Natural killer cell (primary cell): ENCODE measurements at regions not wholly inside any gene's neighbourhood (a gene's known extent, or its start where the extent isn't known, plus 50 kb on each side); places are given as distances from the start of the nearest gene placed in this dataset.

Experiments used
- ATAC-seq, 3 donors: fragments of 150-1000 bp in 2 of 3; fragments of 200-7000 bp in 1 of 3; cut with Tn5 transposase; 1 replicate in 1 of 3; 2 replicates in 2 of 3; pipeline ENCODE4 v1.10.0; 2021; ENCODE audit warnings: mild to moderate bottlenecking in 2 of 3, moderate library complexity in 2 of 3
- DNase-seq, 2 donors: peaks; one replicate each; pipeline versions ENCODE4 v3.0.0 to v3.0.0-alpha.2; 2013 to 2021; ENCODE audit warnings: mixed read lengths in 1 of 2
- H3K27ac ChIP-seq: one replicate; pipeline ENCODE4 v1.5.1; 2013; ENCODE audit warnings: mild to moderate bottlenecking, low read length
- H3K27me3 ChIP-seq: one replicate; pipeline ENCODE4 v1.6.1; 2013; ENCODE audit warnings: low read length; ENCODE audit not compliant: control insufficient read depth, insufficient read depth
- H3K36me3 ChIP-seq: one replicate; pipeline ENCODE4 v1.6.1; 2013; ENCODE audit warnings: low read length; ENCODE audit not compliant: control insufficient read depth, insufficient read depth
- H3K4me1 ChIP-seq: one replicate; pipeline ENCODE4 v1.6.1; 2013; ENCODE audit warnings: low read length; ENCODE audit not compliant: control insufficient read depth, insufficient read depth
- H3K4me3 ChIP-seq: one replicate; pipeline ENCODE4 v1.5.1; 2013; ENCODE audit warnings: low read length
- H3K9me3 ChIP-seq: one replicate; pipeline ENCODE4 v1.6.1; 2013; ENCODE audit warnings: low read length; ENCODE audit not compliant: control insufficient read depth, insufficient read depth
- H3K27ac Mint-ChIP-seq, 2 donors: one replicate each; pipeline ENCODE4 v1.8.0; 2022; ENCODE audit warnings: mild to moderate bottlenecking in 2 of 2, mixed read lengths in 2 of 2, moderate library complexity in 1 of 2
- H3K27me3 Mint-ChIP-seq, 2 donors: one replicate each; pipeline ENCODE4 v1.8.0; 2022; ENCODE audit warnings: low read depth in 2 of 2, mixed read lengths in 2 of 2
- H3K36me3 Mint-ChIP-seq: one replicate; pipeline ENCODE4 v1.8.0; 2022; ENCODE audit warnings: mixed read lengths
- H3K4me1 Mint-ChIP-seq, 2 donors: one replicate each; pipeline ENCODE4 v1.8.0; 2022; ENCODE audit warnings: mixed read lengths in 2 of 2
- H3K4me3 Mint-ChIP-seq: one replicate; pipeline ENCODE4 v1.8.0; 2022; ENCODE audit warnings: mild to moderate bottlenecking, moderate library complexity, mixed read lengths
- H3K9me3 Mint-ChIP-seq, 2 donors: one replicate each; pipeline ENCODE4 v1.8.0; 2022; ENCODE audit warnings: mixed read lengths in 2 of 2
- WGBS: methylation state at CpG from one replicate; pipeline ENCODE4 v1.1.7; 2013; ENCODE audit warnings: missing lambda C conversion rate; ENCODE audit not compliant: insufficient coverage; 5-methylcytosine and 5-hydroxymethylcytosine counted together
- intact Hi-C: fragments of 100-400 bp; cut with micrococcal nuclease; formaldehyde crosslinking; loops from one replicate; pipeline ENCODE4 v1.14.2; 2022
- TF ChIP-seq, protein P1 (sequence below): fragments of 200-600 bp; IDR thresholded peaks from one replicate; pipeline ENCODE4 v1.8.0; 2022; ENCODE audit warnings: antibody characterized with exemption

DNA sequence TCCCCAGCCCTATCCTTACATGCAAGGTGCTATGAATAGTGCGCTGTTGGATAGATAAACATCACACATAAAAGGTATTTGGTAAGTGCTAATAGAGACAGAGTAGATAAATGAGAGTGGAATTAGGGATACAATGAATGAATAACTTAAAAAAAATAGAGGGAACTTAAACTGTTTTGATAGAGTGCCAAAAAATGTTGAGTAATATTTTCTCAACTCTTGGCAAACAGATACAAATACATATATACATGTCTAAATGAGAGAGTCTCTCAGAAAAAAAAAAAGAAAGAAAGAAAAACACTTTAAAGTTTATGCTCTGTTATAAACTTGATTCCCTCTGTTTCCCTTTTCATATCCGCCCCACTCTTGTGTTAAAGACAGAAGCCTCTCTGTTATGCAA is 667.4 kb downstream of the ROBO2 start:
- Mint-ChIP-seq H3K27ac (no peak overlapping the region), H3K27me3 (no peaks in the 10 kb centered on the region), H3K4me3 (no peak overlapping the region), H3K9me3 (peaks cover 8 to 12% of the 10 kb centered on the region in 2 donors), H3K4me1 (no peaks in the 10 kb centered on the region), H3K36me3 (no peaks in the 10 kb centered on the region)
- 100% methylated on average over 1 of the region's 2 CpGs for WGBS
- H3K4me1 ChIP-seq: no peaks in the 10 kb centered on the region
- no peaks in the 10 kb centered on the region for H3K27me3 ChIP-seq
- H3K27ac ChIP-seq: no peak overlapping the region
- ATAC-seq (no peak), DNase-seq (no peak)
- no peaks in the 10 kb centered on the region for H3K9me3 ChIP-seq
- H3K4me3 ChIP-seq: no peak overlapping the region
- no peaks in the 10 kb centered on the region for H3K36me3 ChIP-seq
- TF ChIP-seq, protein P1, sequence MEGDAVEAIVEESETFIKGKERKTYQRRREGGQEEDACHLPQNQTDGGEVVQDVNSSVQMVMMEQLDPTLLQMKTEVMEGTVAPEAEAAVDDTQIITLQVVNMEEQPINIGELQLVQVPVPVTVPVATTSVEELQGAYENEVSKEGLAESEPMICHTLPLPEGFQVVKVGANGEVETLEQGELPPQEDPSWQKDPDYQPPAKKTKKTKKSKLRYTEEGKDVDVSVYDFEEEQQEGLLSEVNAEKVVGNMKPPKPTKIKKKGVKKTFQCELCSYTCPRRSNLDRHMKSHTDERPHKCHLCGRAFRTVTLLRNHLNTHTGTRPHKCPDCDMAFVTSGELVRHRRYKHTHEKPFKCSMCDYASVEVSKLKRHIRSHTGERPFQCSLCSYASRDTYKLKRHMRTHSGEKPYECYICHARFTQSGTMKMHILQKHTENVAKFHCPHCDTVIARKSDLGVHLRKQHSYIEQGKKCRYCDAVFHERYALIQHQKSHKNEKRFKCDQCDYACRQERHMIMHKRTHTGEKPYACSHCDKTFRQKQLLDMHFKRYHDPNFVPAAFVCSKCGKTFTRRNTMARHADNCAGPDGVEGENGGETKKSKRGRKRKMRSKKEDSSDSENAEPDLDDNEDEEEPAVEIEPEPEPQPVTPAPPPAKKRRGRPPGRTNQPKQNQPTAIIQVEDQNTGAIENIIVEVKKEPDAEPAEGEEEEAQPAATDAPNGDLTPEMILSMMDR: no peak
- intact Hi-C loops: no loop called here

DNA sequence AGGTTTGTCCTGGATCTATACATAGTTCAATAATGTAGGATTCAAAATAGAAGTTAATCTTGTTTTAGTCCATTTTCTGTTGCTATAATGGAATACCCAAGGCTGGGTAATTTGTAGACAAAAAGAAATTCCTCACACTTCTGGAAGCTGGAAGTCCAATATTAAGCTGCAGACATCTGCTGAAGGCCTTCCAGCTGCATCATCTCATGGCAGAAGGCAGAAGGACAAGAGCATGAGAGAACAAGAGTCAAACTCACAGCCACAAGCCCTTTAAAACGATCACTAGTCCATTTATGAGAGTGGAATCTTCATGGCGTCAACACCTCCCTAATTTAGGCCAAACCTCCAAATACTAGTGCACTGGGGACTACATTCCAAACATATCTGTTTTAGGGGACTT is 669.3 kb downstream of the ROBO2 start:
- Histone ChIP-seq H3K9me3 (no peaks in the 10 kb centered on the region), H3K36me3 (no peaks in the 10 kb centered on the region), H3K4me1 (no peaks in the 10 kb centered on the region), H3K4me3 (no peak overlapping the region), H3K27me3 (no peaks in the 10 kb centered on the region), H3K27ac (no peak overlapping the region)
- Mint-ChIP-seq H3K4me3 (no peak overlapping the region), H3K27ac (no peak overlapping the region), H3K4me1 (no peaks in the 10 kb centered on the region), H3K36me3 (no peaks in the 10 kb centered on the region), H3K9me3 (peaks cover 7 to 11% of the 10 kb centered on the region in 2 donors), H3K27me3 (no peaks in the 10 kb centered on the region)
- 56% methylated on average over 1 of the region's 2 CpGs for WGBS
- DNase-seq: no peak
- TF ChIP-seq, protein P1: no peak
- no peak for ATAC-seq
- intact Hi-C loops: no loop called here

DNA sequence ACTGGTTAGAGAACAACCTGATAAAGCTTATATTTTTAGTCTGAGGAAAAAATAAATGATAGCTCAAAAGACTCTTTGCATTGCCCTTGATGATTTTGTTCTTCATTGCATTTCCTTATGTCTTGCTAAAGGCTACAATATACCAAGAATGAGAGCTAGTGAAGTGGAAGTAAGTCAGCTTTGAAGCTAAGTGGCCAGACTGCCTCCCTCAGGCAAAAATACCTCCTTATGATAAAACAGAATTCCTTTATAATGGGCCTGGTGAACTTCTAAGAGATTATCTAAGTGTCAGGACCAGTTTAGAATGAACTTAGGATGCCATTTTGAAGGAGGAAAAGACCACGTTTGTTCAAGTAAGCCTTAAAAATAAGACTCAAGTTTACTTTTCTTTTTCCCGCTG is 678.4 kb downstream of the ROBO2 start:
- no CpG with 5 or more reads among the region's 2 CpGs for WGBS
- H3K36me3 Mint-ChIP-seq: no peaks in the 10 kb centered on the region
- H3K36me3 ChIP-seq: no peaks in the 10 kb centered on the region
- H3K27ac Mint-ChIP-seq: no peak overlapping the region
- DNase-seq (no peak), ATAC-seq (no peak)
- no peaks in the 10 kb centered on the region for H3K27me3 ChIP-seq
- no peak overlapping the region for H3K4me3 Mint-ChIP-seq
- H3K27me3 Mint-ChIP-seq: no peaks in the 10 kb centered on the region
- H3K27ac ChIP-seq: no peak overlapping the region
- H3K4me3 ChIP-seq: no peak overlapping the region
- intact Hi-C loops: no loop called here
- no peaks in the 10 kb centered on the region for H3K4me1 Mint-ChIP-seq
- H3K9me3 ChIP-seq: peaks cover 4% of the 10 kb centered on the region
- H3K4me1 ChIP-seq: no peaks in the 10 kb centered on the region
- TF ChIP-seq, protein P1: no peak
- H3K9me3 Mint-ChIP-seq: peaks cover 2 to 13% of the 10 kb centered on the region in 2 donors

DNA sequence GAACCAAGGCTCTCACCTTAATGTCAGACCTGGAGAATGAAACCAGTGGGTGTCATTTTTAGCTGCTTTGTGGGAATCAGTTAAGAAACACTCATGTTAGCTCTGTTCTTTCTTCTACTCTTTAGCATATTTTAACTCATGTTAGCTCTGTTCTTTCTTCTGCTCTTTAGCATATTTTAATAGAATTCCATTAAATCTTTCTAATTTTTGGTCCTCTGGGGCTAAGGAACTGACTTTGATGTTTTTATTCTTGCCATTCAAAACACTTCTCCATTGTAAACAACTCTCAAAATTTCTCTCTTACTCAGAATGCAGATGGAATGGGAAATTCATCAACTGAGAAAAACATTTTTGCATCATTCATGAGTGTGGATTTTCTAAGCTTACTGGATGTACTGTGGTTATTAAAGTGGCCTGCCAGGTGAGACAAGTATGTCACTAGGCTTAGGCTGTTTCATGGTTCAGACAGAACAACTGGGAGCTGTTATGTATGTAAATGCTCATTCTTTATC is 680.6 kb downstream of the ROBO2 start:
- intact Hi-C loops: no loop called here
- no peaks in the 10 kb centered on the region for H3K27me3 ChIP-seq
- TF ChIP-seq, protein P1: no peak
- peaks cover 4% of the 10 kb centered on the region for H3K9me3 ChIP-seq
- H3K4me1 Mint-ChIP-seq: no peaks in the 10 kb centered on the region
- H3K4me3 ChIP-seq: no peak overlapping the region
- no peak overlapping the region for H3K4me3 Mint-ChIP-seq
- H3K27me3 Mint-ChIP-seq: no peaks in the 10 kb centered on the region
- no peak for ATAC-seq
- H3K4me1 ChIP-seq: no peaks in the 10 kb centered on the region
- DNase-seq: no peak
- H3K27ac Mint-ChIP-seq: no peak overlapping the region
- no peak overlapping the region for H3K27ac ChIP-seq
- no peaks in the 10 kb centered on the region for H3K36me3 Mint-ChIP-seq
- no peaks in the 10 kb centered on the region for H3K36me3 ChIP-seq
- H3K9me3 Mint-ChIP-seq: peaks cover 2 to 13% of the 10 kb centered on the region in 2 donors
